SK-N-MC (cell line): ENCODE measurements at regions not wholly inside any gene's neighbourhood (a gene's known extent, or its start where the extent isn't known, plus 50 kb on each side); places are given as distances from the start of the nearest gene placed in this dataset.

Experiments used
- EZH2 ChIP-seq: fragments of 200-600 bp; sonication (generic); IDR thresholded peaks from one replicate; pipeline ENCODE4 v1.6.1; 2017; ENCODE audit warnings: antibody characterized with exemption
- POLR2AphosphoS5 ChIP-seq: IDR thresholded peaks from 2 replicates; pipeline ENCODE4 v1.6.1; 2012; ENCODE audit warnings: mild to moderate bottlenecking, low read depth, low read length, borderline replicate concordance

DNA sequence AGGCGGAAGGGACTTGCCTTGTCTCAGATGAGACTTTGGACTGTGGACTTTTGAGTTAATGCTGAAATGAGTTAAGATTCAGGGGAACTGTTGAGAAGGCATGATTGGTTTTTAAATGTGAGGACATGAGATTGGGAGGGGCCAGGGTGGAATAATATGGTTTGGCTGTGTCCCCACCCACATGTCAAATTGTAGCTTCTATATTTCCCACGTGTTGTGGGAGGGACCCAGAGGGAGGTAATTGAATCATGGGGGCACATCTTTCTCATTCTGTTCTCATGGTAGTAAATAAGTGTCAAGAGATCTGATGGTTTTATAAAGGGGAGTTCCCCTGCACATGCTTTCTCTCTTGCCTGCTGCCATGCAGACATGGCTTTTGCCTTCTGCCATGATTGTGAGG lies 89.2 kb downstream of the CGGBP1 start:
- TF ChIP-seq EZH2 (no peak), POLR2AphosphoS5 (no peak)
